CD4-positive, alpha-beta memory T cell (primary cell): ENCODE measurements at regions not wholly inside any gene's neighbourhood (a gene's known extent, or its start where the extent isn't known, plus 50 kb on each side); places are given as distances from the start of the nearest gene placed in this dataset.
"Not testable (repeated sequence)": the region's sequence is repeated elsewhere in the genome, so short reads cannot be mapped to it uniquely, and the experiment has no call there.

Experiments
- CTCF ChIA-PET: fragments of 350-600 bp; sonication (Branson Sonifier 250); formaldehyde crosslinking; loops from one replicate; lab custom pipeline; 2021; ENCODE audit warnings: inconsistent platforms; ENCODE audit not compliant: partially characterized antibody; lab: Charles Lee
- POLR2A ChIA-PET: fragments of 350-600 bp; sonication (Branson Sonifier 250); formaldehyde crosslinking; loops from one replicate; lab custom pipeline; 2021; ENCODE audit not compliant: partially characterized antibody; lab: Charles Lee
- DNase-seq, 5 donors: peaks; one replicate each; pipeline versions ENCODE4 v3.0.0 to v3.0.0-alpha.2; 2020 to 2022; ENCODE audit warnings: mixed read lengths in 1 of 5
- H3K27ac ChIP-seq: one replicate; pipeline ENCODE4 v1.7.0; 2013; ENCODE audit warnings: low read depth, low read length
- H3K27me3 ChIP-seq: 2 replicates; pipeline ENCODE4 v1.7.0; 2013; ENCODE audit warnings: mild to moderate bottlenecking, low read length, moderate library complexity; ENCODE audit not compliant: insufficient read depth
- H3K36me3 ChIP-seq: 2 replicates; pipeline ENCODE4 v1.7.0; 2013; ENCODE audit warnings: mild to moderate bottlenecking, low read length, moderate library complexity; ENCODE audit not compliant: insufficient read depth
- H3K4me1 ChIP-seq: 2 replicates; pipeline ENCODE4 v1.7.0; 2013; ENCODE audit warnings: mild to moderate bottlenecking, low read length, moderate library complexity; ENCODE audit not compliant: insufficient read depth
- H3K4me3 ChIP-seq, 2 donors: one replicate each; pipeline ENCODE4 v1.7.0; 2013; ENCODE audit warnings: low read length in 2 of 2, mild to moderate bottlenecking in 1 of 2
- H3K9me3 ChIP-seq, 2 donors: one replicate each; pipeline ENCODE4 v1.7.0; 2013; ENCODE audit warnings: low read length in 2 of 2, control low read depth in 1 of 2; ENCODE audit not compliant: control insufficient read depth in 1 of 2
- H3K27ac Mint-ChIP-seq, 7 donors: one replicate each; pipeline ENCODE4 v1.8.0; 2020 to 2021; ENCODE audit warnings: mixed read lengths in 7 of 7, mild to moderate bottlenecking in 6 of 7, inconsistent platforms in 3 of 7, moderate library complexity in 3 of 7
- H3K27me3 Mint-ChIP-seq, 2 donors: one replicate each; pipeline ENCODE4 v1.8.0; 2020 to 2021; ENCODE audit warnings: mixed read lengths in 2 of 2
- H3K36me3 Mint-ChIP-seq, 2 donors: one replicate each; pipeline ENCODE4 v1.8.0; 2020 to 2021; ENCODE audit warnings: mixed read lengths in 2 of 2, inconsistent platforms in 1 of 2, mild to moderate bottlenecking in 1 of 2
- H3K4me1 Mint-ChIP-seq, 4 donors: one replicate each; pipeline ENCODE4 v1.8.0; 2020 to 2021; ENCODE audit warnings: mixed read lengths in 4 of 4, mild to moderate bottlenecking in 1 of 4
- H3K4me3 Mint-ChIP-seq, 8 donors: one replicate each; pipeline ENCODE4 v1.8.0; 2020 to 2021; ENCODE audit warnings: mixed read lengths in 8 of 8, mild to moderate bottlenecking in 7 of 8, moderate library complexity in 6 of 8, inconsistent platforms in 3 of 8
- H3K9me3 Mint-ChIP-seq, 8 donors: one replicate each; pipeline ENCODE4 v1.8.0; 2020 to 2021; ENCODE audit warnings: mixed read lengths in 8 of 8, mild to moderate bottlenecking in 5 of 8, inconsistent platforms in 3 of 8, moderate library complexity in 1 of 8
- intact Hi-C: fragments of 100-400 bp; cut with micrococcal nuclease; formaldehyde crosslinking; loops from one replicate; pipeline ENCODE4 v1.15.1; 2023

DNA sequence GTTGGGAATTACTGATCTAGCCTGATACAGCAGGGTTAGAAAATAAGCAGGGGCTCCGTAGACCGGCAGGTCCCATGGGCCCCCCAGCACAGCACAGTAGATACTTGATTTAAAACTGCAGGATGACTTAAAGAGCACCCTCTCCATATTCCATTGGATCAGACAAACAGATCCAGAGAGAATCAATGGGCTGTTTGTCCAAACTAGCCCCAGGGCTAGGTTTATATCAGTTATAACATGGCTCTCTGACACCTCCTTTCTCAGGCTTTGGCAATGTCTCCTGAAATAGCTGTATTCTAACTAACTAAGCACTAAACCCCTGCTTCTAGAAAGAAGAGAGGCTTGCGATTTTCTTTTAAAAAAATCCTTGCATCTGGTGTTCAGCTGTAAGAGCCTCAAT is 100.4 kb upstream of the GALNT18 start:
- no peaks in the 10 kb centered on the region for H3K4me1 Mint-ChIP-seq
- H3K9me3 Mint-ChIP-seq, result peaks cover 2 to 23% (median 15%) of the 10 kb centered on the region in 8 donors
- Histone ChIP-seq H3K36me3 (no peaks in the 10 kb centered on the region), H3K27ac (no peak overlapping the region), H3K27me3 (no peaks in the 10 kb centered on the region), H3K9me3 (no peaks in the 10 kb centered on the region), H3K4me1 (no peaks in the 10 kb centered on the region), H3K4me3 (no peak overlapping the region)
- H3K4me3 Mint-ChIP-seq, result no peak overlapping the region
- intact Hi-C loops, result no loop called here
- H3K36me3 Mint-ChIP-seq, result peaks cover 0 to 3% of the 10 kb centered on the region in 2 donors
- no peak for DNase-seq
- POLR2A ChIA-PET, result no interaction called here
- peaks cover 14 to 16% of the 10 kb centered on the region in 2 donors for H3K27me3 Mint-ChIP-seq
- no peak overlapping the region for H3K27ac Mint-ChIP-seq
- CTCF ChIA-PET, result no interaction called here

- CTCF ChIA-PET, result interaction anchor here (1.2 to 1.4 kb wide), 2 partner anchors 10 kb away, joined by 3 read pairs; no protein-coding TSS in a partner anchor
- H3K27ac ChIP-seq, result no peak overlapping the region
- intact Hi-C loops, result no loop called here
- peaks cover 2 to 40% (median 31%) of the 10 kb centered on the region in 8 donors for H3K9me3 Mint-ChIP-seq
- H3K4me1 ChIP-seq, result no peaks in the 10 kb centered on the region
- peaks cover 0 to 3% of the 10 kb centered on the region in 2 donors for H3K36me3 Mint-ChIP-seq
- no peaks in the 10 kb centered on the region for H3K27me3 ChIP-seq
- DNase-seq, result no peak
- no peak overlapping the region for H3K27ac Mint-ChIP-seq
- H3K27me3 Mint-ChIP-seq, result peaks cover 10 to 12% of the 10 kb centered on the region in 2 donors
- H3K36me3 ChIP-seq, result no peaks in the 10 kb centered on the region
- no peaks in the 10 kb centered on the region for H3K9me3 ChIP-seq
- H3K4me3 ChIP-seq, result no peak overlapping the region
- POLR2A ChIA-PET, result no interaction called here
- no peaks in the 10 kb centered on the region for H3K4me1 Mint-ChIP-seq
- H3K4me3 Mint-ChIP-seq, result no peak overlapping the region
Measured at GRCh38 chr11:11718511-11718910, 96.7 kb upstream of the GALNT18 start.

DNA sequence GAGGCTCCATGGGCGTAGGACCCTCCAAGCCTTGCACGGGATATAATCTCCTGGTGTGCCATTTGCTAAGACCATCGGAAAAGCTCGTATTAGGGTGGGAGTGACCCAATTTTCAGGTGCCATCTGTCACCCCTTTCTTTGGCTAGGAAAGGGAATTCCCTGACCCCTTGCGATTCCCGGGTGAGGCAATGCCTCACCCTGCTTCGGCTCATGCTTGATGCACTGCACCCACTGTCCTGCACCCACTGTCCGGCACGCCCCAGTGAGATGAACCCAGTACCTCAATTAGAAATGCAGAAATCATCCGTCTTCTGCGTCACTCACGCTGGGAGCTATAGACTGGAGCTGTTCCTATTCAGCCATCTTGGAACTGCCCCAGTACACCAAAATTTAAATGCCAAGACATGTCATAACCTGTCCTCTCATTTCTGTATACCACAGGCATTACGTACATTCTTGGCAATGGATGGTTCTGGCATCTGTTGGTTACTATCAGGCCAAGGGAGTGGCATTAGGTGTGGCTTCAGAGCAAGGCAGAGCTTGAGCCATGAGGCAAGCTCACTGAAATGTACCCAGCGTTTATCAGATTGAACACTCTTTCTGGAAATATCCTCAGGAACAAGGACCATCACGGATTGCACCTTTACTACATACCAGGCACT is 95.4 kb upstream of the GALNT18 start:
- Histone ChIP-seq H3K36me3 (no peaks in the 10 kb centered on the region), H3K4me3 (no peak overlapping the region), H3K4me1 (no peaks in the 10 kb centered on the region), H3K9me3 (no peaks in the 10 kb centered on the region), H3K27ac (no peak overlapping the region), H3K27me3 (no peaks in the 10 kb centered on the region)
- H3K4me3 Mint-ChIP-seq, result no peak overlapping the region
- peaks cover 8% of the 10 kb centered on the region in 2 donors for H3K27me3 Mint-ChIP-seq
- POLR2A ChIA-PET, result no interaction called here
- H3K36me3 Mint-ChIP-seq, result peaks cover 0 to 3% of the 10 kb centered on the region in 2 donors
- H3K27ac Mint-ChIP-seq, result no peak overlapping the region
- peaks cover 2 to 39% (median 28%) of the 10 kb centered on the region in 8 donors for H3K9me3 Mint-ChIP-seq
- H3K4me1 Mint-ChIP-seq, result no peaks in the 10 kb centered on the region
- no peak for DNase-seq
- CTCF ChIA-PET, result interaction anchor here (1.2 to 1.4 kb wide), 2 partner anchors 11 to 696 kb away, joined by 3 read pairs; no protein-coding TSS in a partner anchor
- intact Hi-C loops, result no loop called here

GRCh38 chr11:11715075-11715474 is 93.3 kb upstream of the GALNT18 start:
- H3K4me3 Mint-ChIP-seq, H3K9me3 ChIP-seq, H3K4me1 ChIP-seq, intact Hi-C loops, CTCF ChIA-PET, H3K36me3 ChIP-seq, H3K27me3 ChIP-seq, POLR2A ChIA-PET, H3K36me3 Mint-ChIP-seq, H3K27ac ChIP-seq, DNase-seq, H3K4me1 Mint-ChIP-seq, H3K4me3 ChIP-seq, H3K27ac Mint-ChIP-seq: not testable (repeated sequence)
- Mint-ChIP-seq H3K27me3 (peaks cover 3 to 11% of the 10 kb centered on the region in 2 donors), H3K9me3 (peaks cover 0 to 25% (median 19%) of the 10 kb centered on the region in 8 donors)

GRCh38 chr11:11710556-11710955 is 88.8 kb upstream of the GALNT18 start:
- Histone ChIP-seq H3K27me3 (no peaks in the 10 kb centered on the region), H3K36me3 (no peaks in the 10 kb centered on the region), H3K9me3 (no peaks in the 10 kb centered on the region), H3K4me3 (no peak overlapping the region), H3K27ac (no peak overlapping the region), H3K4me1 (no peaks in the 10 kb centered on the region)
- Mint-ChIP-seq H3K9me3 (peaks cover 0 to 11% (median 6%) of the 10 kb centered on the region in 8 donors), H3K27me3 (peaks cover 4 to 7% of the 10 kb centered on the region in 2 donors), H3K4me1 (no peaks in the 10 kb centered on the region), H3K36me3 (no peaks in the 10 kb centered on the region), H3K27ac (no peak overlapping the region), H3K4me3 (no peak overlapping the region)
- ChIA-PET CTCF (no interaction called here), POLR2A (no interaction called here)
- intact Hi-C loops, result no loop called here
- no peak for DNase-seq

- Mint-ChIP-seq H3K27ac (no peak overlapping the region), H3K4me3 (no peak overlapping the region), H3K4me1 (no peaks in the 10 kb centered on the region), H3K27me3 (peaks cover 3% of the 10 kb centered on the region in 2 donors), H3K36me3 (no peaks in the 10 kb centered on the region), H3K9me3 (peaks cover 0 to 4% (median 0%) of the 10 kb centered on the region in 8 donors)
- CTCF ChIA-PET, result no interaction called here
- intact Hi-C loops, result no loop called here
- POLR2A ChIA-PET, result no interaction called here
- Histone ChIP-seq H3K27ac (no peak overlapping the region), H3K4me1 (no peaks in the 10 kb centered on the region), H3K4me3 (no peak overlapping the region), H3K36me3 (no peaks in the 10 kb centered on the region), H3K27me3 (no peaks in the 10 kb centered on the region), H3K9me3 (no peaks in the 10 kb centered on the region)
- DNase-seq, result no peak
Measured at GRCh38 chr11:11709447-11710239, 87.8 kb upstream of the GALNT18 start.

DNA sequence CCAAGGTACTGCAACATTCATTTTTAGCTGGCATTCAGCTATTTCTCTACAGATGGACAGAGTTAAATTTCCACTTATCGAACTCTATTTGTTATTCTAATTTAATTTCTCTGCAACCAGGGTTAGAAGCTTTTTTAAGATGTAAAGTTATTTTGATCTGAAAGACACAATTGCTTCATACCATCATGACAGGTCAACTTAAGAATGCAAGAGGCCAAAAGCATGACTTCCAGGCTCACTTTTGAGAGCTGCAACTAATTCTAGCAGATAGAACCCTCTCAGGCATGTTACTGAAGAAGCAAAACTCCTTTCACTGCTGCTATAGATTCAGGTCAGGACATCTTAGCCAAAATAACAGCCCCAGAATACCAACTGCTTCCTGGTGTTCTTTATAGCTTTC is 86.5 kb upstream of the GALNT18 start:
- no peaks in the 10 kb centered on the region for H3K4me1 Mint-ChIP-seq
- intact Hi-C loops, result no loop called here
- CTCF ChIA-PET, result no interaction called here
- H3K27ac ChIP-seq, result no peak overlapping the region
- H3K4me3 Mint-ChIP-seq, result no peak overlapping the region
- H3K36me3 ChIP-seq, result no peaks in the 10 kb centered on the region
- POLR2A ChIA-PET, result no interaction called here
- DNase-seq, result no peak
- H3K9me3 ChIP-seq, result no peaks in the 10 kb centered on the region
- peaks cover 0 to 3% (median 0%) of the 10 kb centered on the region in 8 donors for H3K9me3 Mint-ChIP-seq
- H3K27me3 Mint-ChIP-seq, result peaks cover 3 to 6% of the 10 kb centered on the region in 2 donors
- no peak overlapping the region for H3K4me3 ChIP-seq
- no peaks in the 10 kb centered on the region for H3K36me3 Mint-ChIP-seq
- no peaks in the 10 kb centered on the region for H3K4me1 ChIP-seq
- H3K27ac Mint-ChIP-seq, result no peak overlapping the region
- H3K27me3 ChIP-seq, result no peaks in the 10 kb centered on the region
